ENCODE measurements at regions not wholly inside any gene's neighbourhood (a gene's known extent, or its start where the extent isn't known, plus 50 kb on each side); places are given as distances from the start of the nearest gene placed in this dataset.

GRCh38 chr4:35978551-35978950 is 265.8 kb downstream of the ARAP2 start:
- Histone ChIP-seq H3K4me1 (ENCODE audit: insufficient read depth, low read length) (no peaks in the 10 kb centered on the region; the same call in 1 of the 2 replicates), H3K79me2 (ENCODE audit: insufficient read depth, low read length) (no peaks in the 10 kb centered on the region), H2BK15ac (ENCODE audit: low read depth, low read length) (no peak overlapping the region), H3K27me3 (ENCODE audit: insufficient read depth, low read length) (no peaks in the 10 kb centered on the region), H3K23ac (ENCODE audit: insufficient read length, low read depth, low read length) (no peak overlapping the region), H3K56ac (ENCODE audit: insufficient read length, low read depth, low read length) (no peak overlapping the region), H3T11ph (ENCODE audit: low read length) (no peak overlapping the region), H3K9me3 (ENCODE audit: control insufficient read depth, low read depth, low read length) (no peaks in the 10 kb centered on the region), H3K9ac (ENCODE audit: extremely low read depth, insufficient read length, low read length) (no peak overlapping the region), H2BK120ac (ENCODE audit: low read depth, low read length, poor library complexity, severe bottlenecking) (no peak overlapping the region), H3K4ac (ENCODE audit: low read depth, low read length) (no peak overlapping the region), H2AFZ (ENCODE audit: low read length) (no peak overlapping the region), H3K79me1 (ENCODE audit: insufficient read depth, low read depth, low read length, poor library complexity, severe bottlenecking) (no peaks in the 10 kb centered on the region), H2BK20ac (ENCODE audit: low read depth, low read length, poor library complexity, severe bottlenecking) (no peak overlapping the region), H4K8ac (replicated peaks; ENCODE audit: insufficient read length, low read depth, low read length) (no peak overlapping the region), H3K23me2 (ENCODE audit: insufficient read length, low read depth, low read length, poor library complexity, severe bottlenecking) (no peaks in the 10 kb centered on the region), H3K18ac (ENCODE audit: insufficient read length, low read depth, low read length) (no peak overlapping the region), H2AK5ac (ENCODE audit: insufficient read length, low read length) (no peak overlapping the region), H3K14ac (ENCODE audit: insufficient read depth, low read length) (no peak overlapping the region), H4K20me1 (ENCODE audit: control insufficient read depth, insufficient read depth, insufficient read length) (no peaks in the 10 kb centered on the region), H4K5ac (ENCODE audit: insufficient read length, low read depth, low read length) (no peak overlapping the region), H3K4me2 (ENCODE audit: insufficient read depth, insufficient read length, low read length) (no peak overlapping the region), H4K91ac (ENCODE audit: insufficient read length, low read depth, low read length) (no peak overlapping the region), H2BK12ac (ENCODE audit: insufficient read length, low read depth, low read length) (no peak overlapping the region), H2BK5ac (ENCODE audit: insufficient read length, low read length) (no peak overlapping the region), H3K27ac (ENCODE audit: insufficient read length, low read depth, low read length) (no peak overlapping the region)
- Mint-ChIP-seq H3K9me3 (no peaks in the 10 kb centered on the region; a peak in 1 of 5 replicates), H3K27ac (no peak overlapping the region), H3K4me1 (no peaks in the 10 kb centered on the region), H3K27me3 (ENCODE audit: low read depth) (no peaks in the 10 kb centered on the region; the same call in 1 of the 2 replicates), H3K36me3 (ENCODE audit: insufficient read depth in 1 of 3, low read depth in 3 of 3) (no peaks in the 10 kb centered on the region), H3K4me3 (no peak overlapping the region)
- no peak for TF ChIP-seq CTCF (conservative IDR thresholded peaks at IDR 0.05)
- no peak for DNase-seq

Data from H9 (cell line).